ENCODE measurements at regions not wholly inside any gene's neighbourhood (a gene's known extent, or its start where the extent isn't known, plus 50 kb on each side); places are given as distances from the start of the nearest gene placed in this dataset.

GRCh38 chr1:38546636-38547035 lies 312.9 kb downstream of the RRAGC start:
- in situ Hi-C loops (cut with HindIII; ENCODE audit: low pct_unique_long_range_greater_than_20kb, low sequenced_read_pairs), result no loop called here
- TF ChIP-seq JUND (IDR thresholded peaks at IDR 0.05; ENCODE audit: low read depth), result no peak

GRCh38 chr1:38541223-38541622 lies 318.3 kb downstream of the RRAGC start:
- in situ Hi-C loops (cut with HindIII; ENCODE audit: low pct_unique_long_range_greater_than_20kb, low sequenced_read_pairs), result no loop called here
- no peak for DNase-seq (ENCODE audit: low read depth in 1 of 2, low spot score in 1 of 2)
- TF ChIP-seq JUND (IDR thresholded peaks at IDR 0.05; ENCODE audit: low read depth), result no peak

More at GRCh38 chr1:38546636-38547035, 312.9 kb downstream of the RRAGC start:
- DNase-seq (ENCODE audit: low read depth in 1 of 2, low spot score in 1 of 2), result no peak

GRCh38 chr1:38539931-38540330 lies 319.6 kb downstream of the RRAGC start:
- in situ Hi-C loops (cut with HindIII; ENCODE audit: low pct_unique_long_range_greater_than_20kb, low sequenced_read_pairs), result no loop called here
- DNase-seq (ENCODE audit: low read depth in 1 of 2, low spot score in 1 of 2), result no peak
- TF ChIP-seq JUND (IDR thresholded peaks at IDR 0.05; ENCODE audit: low read depth), result no peak

- in situ Hi-C loops (cut with HindIII; ENCODE audit: low pct_unique_long_range_greater_than_20kb, low sequenced_read_pairs), result no loop called here
- DNase-seq (ENCODE audit: low read depth in 1 of 2, low spot score in 1 of 2), result no peak
- TF ChIP-seq JUND (IDR thresholded peaks at IDR 0.05; ENCODE audit: low read depth), result no peak
Observed at GRCh38 chr1:38538834-38539233, 320.7 kb downstream of the RRAGC start.

GRCh38 chr1:38536089-38536488 lies 323.5 kb downstream of the RRAGC start:
- TF ChIP-seq JUND (IDR thresholded peaks at IDR 0.05; ENCODE audit: low read depth), result no peak
- in situ Hi-C loops (cut with HindIII; ENCODE audit: low pct_unique_long_range_greater_than_20kb, low sequenced_read_pairs), result no loop called here
- no peak for DNase-seq (ENCODE audit: low read depth in 1 of 2, low spot score in 1 of 2)

- in situ Hi-C loops (cut with HindIII; ENCODE audit: low pct_unique_long_range_greater_than_20kb, low sequenced_read_pairs), result no loop called here
- no peak for TF ChIP-seq JUND (IDR thresholded peaks at IDR 0.05; ENCODE audit: low read depth)
- no peak for DNase-seq (ENCODE audit: low read depth in 1 of 2, low spot score in 1 of 2)
Observed at GRCh38 chr1:38534473-38534823, 325.1 kb downstream of the RRAGC start.

- TF ChIP-seq JUND (IDR thresholded peaks at IDR 0.05; ENCODE audit: low read depth), result no peak
Observed at GRCh38 chr1:38533772-38534472, 325.6 kb downstream of the RRAGC start.

GRCh38 chr1:38530957-38531356 lies 328.6 kb downstream of the RRAGC start:
- TF ChIP-seq JUND (IDR thresholded peaks at IDR 0.05; ENCODE audit: low read depth), result no peak
- no peak for DNase-seq (ENCODE audit: low read depth in 1 of 2, low spot score in 1 of 2)
- in situ Hi-C loops (cut with HindIII; ENCODE audit: low pct_unique_long_range_greater_than_20kb, low sequenced_read_pairs), result no loop called here

More at GRCh38 chr1:38533772-38534472, 325.6 kb downstream of the RRAGC start:
- in situ Hi-C loops (cut with HindIII; ENCODE audit: low pct_unique_long_range_greater_than_20kb, low sequenced_read_pairs), result no loop called here
- DNase-seq (ENCODE audit: low read depth in 1 of 2, low spot score in 1 of 2), result no peak

GRCh38 chr1:38529946-38530345 lies 329.6 kb downstream of the RRAGC start:
- in situ Hi-C loops (cut with HindIII; ENCODE audit: low pct_unique_long_range_greater_than_20kb, low sequenced_read_pairs), result no loop called here
- no peak for TF ChIP-seq JUND (IDR thresholded peaks at IDR 0.05; ENCODE audit: low read depth)
- no peak for DNase-seq (ENCODE audit: low read depth in 1 of 2, low spot score in 1 of 2)

GRCh38 chr1:38529391-38529790 lies 330.2 kb downstream of the RRAGC start:
- in situ Hi-C loops (cut with HindIII; ENCODE audit: low pct_unique_long_range_greater_than_20kb, low sequenced_read_pairs), result no loop called here
- no peak for TF ChIP-seq JUND (IDR thresholded peaks at IDR 0.05; ENCODE audit: low read depth)
- DNase-seq (ENCODE audit: low read depth in 1 of 2, low spot score in 1 of 2), result no peak

GRCh38 chr1:38528623-38529022 lies 330.9 kb downstream of the RRAGC start:
- TF ChIP-seq JUND (IDR thresholded peaks at IDR 0.05; ENCODE audit: low read depth), result no peak
- in situ Hi-C loops (cut with HindIII; ENCODE audit: low pct_unique_long_range_greater_than_20kb, low sequenced_read_pairs), result no loop called here
- no peak for DNase-seq (ENCODE audit: low read depth in 1 of 2, low spot score in 1 of 2)

- TF ChIP-seq JUND (IDR thresholded peaks at IDR 0.05; ENCODE audit: low read depth), result no peak
- in situ Hi-C loops (cut with HindIII; ENCODE audit: low pct_unique_long_range_greater_than_20kb, low sequenced_read_pairs), result no loop called here
- peak; percentile 51 to 79 for DNase-seq (ENCODE audit: low read depth in 1 of 2, low spot score in 1 of 2)
Observed at GRCh38 chr1:38527373-38527966, 332.1 kb downstream of the RRAGC start.

GRCh38 chr1:38526046-38526445 lies 333.5 kb downstream of the RRAGC start:
- no peak for TF ChIP-seq JUND (IDR thresholded peaks at IDR 0.05; ENCODE audit: low read depth)
- no peak for DNase-seq (ENCODE audit: low read depth in 1 of 2, low spot score in 1 of 2)
- in situ Hi-C loops (cut with HindIII; ENCODE audit: low pct_unique_long_range_greater_than_20kb, low sequenced_read_pairs), result no loop called here
